ENCODE measurements at regions not wholly inside any gene's neighbourhood (a gene's known extent, or its start where the extent isn't known, plus 50 kb on each side); places are given as distances from the start of the nearest gene placed in this dataset.

GRCh38 chr18:51915176-51915575, 424.8 kb upstream of the DCC start (continued):
- TF ChIP-seq REST (IDR thresholded peaks at IDR 0.05; ENCODE audit: low read depth, low read length), result no peak
- TF ChIP-seq RELA (IDR thresholded peaks at IDR 0.05; ENCODE audit: borderline replicate concordance, partially characterized antibody), result no peak
- TF ChIP-seq HSF1 (IDR thresholded peaks at IDR 0.05; ENCODE audit: low read depth, low read length), result no peak

GRCh38 chr18:51921862-51922261, 418.1 kb upstream of the DCC start:
- POLR2A ChIA-PET, result interaction anchor here (0.7 kb wide), 1 partner anchor 11 kb away, joined by 3 read pairs; no protein-coding TSS in a partner anchor
- FAIRE-seq (no peak), DNase-seq (ENCODE audit: low read depth, low spot score) (no peak), ATAC-seq (no peak)
- BruUV-seq (replicated peaks), result no TSS peak
- CTCF ChIA-PET, result interaction anchor here (0.8 kb wide), 1 partner anchor 15 kb away, joined by 3 read pairs; no protein-coding TSS in a partner anchor
- intact Hi-C loops (cut with micrococcal nuclease; ENCODE audit: unreplicated experiment), result no loop called here
- H3K27ac ChIP-seq (ENCODE audit: control insufficient read depth, insufficient read depth), result no peak overlapping the region
- no peak overlapping the region for H3K9ac ChIP-seq (ENCODE audit: control insufficient read depth, insufficient read depth, low read length)
- no peaks in the 10 kb centered on the region for H3K36me3 ChIP-seq (ENCODE audit: control insufficient read depth in 2 of 2, insufficient read depth in 2 of 2, low read length in 1 of 2)
- no peak overlapping the region for H3K4me2 ChIP-seq (ENCODE audit: control insufficient read depth, insufficient read depth)
- SMC1A ChIA-PET (ENCODE audit: uncharacterized antibody, unreplicated experiment), result interaction anchor here (0.8 to 1.5 kb wide), 3 partner anchors 16 to 24 kb away, joined by 3 to 7 read pairs (median 3); no protein-coding TSS in a partner anchor
- no peaks in the 10 kb centered on the region for H3K4me1 ChIP-seq (ENCODE audit: control insufficient read depth, insufficient read depth, low read length)
- no peaks in the 10 kb centered on the region for H4K20me1 ChIP-seq (ENCODE audit: control insufficient read depth, insufficient read depth)
- H3K9me3 ChIP-seq (replicated peaks; ENCODE audit: control insufficient read depth, insufficient read depth, low read length), result no peaks in the 10 kb centered on the region; the same call in 2 of the 3 replicates
- in situ Hi-C loops (cut with MboI), result no loop called here
- H3K27me3 ChIP-seq (replicated peaks in 1 of 2; ENCODE audit: control insufficient read depth in 2 of 2, insufficient read depth in 2 of 2, low read length in 1 of 2), result no peaks in the 10 kb centered on the region
- RAD21 ChIA-PET (ENCODE audit: unreplicated experiment), result no interaction called here
- no peaks in the 10 kb centered on the region for H3K79me2 ChIP-seq (ENCODE audit: control insufficient read depth, insufficient read depth, low read length)
- no peak overlapping the region for H3K4me3 ChIP-seq
- 2% methylated on average over 3 of the region's 3 CpGs for WGBS (ENCODE audit: insufficient coverage, insufficient replicate concordance, low lambda C conversion rate, missing lambda C conversion rate)
- H2AFZ ChIP-seq (ENCODE audit: control insufficient read depth, low read depth, low read length), result no peak overlapping the region
- TF ChIP-seq ASH2L (IDR thresholded peaks at IDR 0.05; ENCODE audit: borderline replicate concordance, low read depth) (no peak), ZNF24 (IDR thresholded peaks at IDR 0.05) (no peak), CEBPZ (IDR thresholded peaks at IDR 0.05; ENCODE audit: low read depth, low read length) (no peak), NRF1 (conservative IDR thresholded peaks at IDR 0.05; ENCODE audit: low read depth, low read length) (no peak), ZBED1 (IDR thresholded peaks at IDR 0.05; ENCODE audit: borderline replicate concordance) (no peak), HDAC2 (IDR thresholded peaks at IDR 0.05) (no peak), POU2F2 (IDR thresholded peaks at IDR 0.05; ENCODE audit: borderline replicate concordance, low read depth, low read length) (no peak), NBN (IDR thresholded peaks at IDR 0.05) (no peak), SREBF2 (IDR thresholded peaks at IDR 0.05; ENCODE audit: low read length) (no peak), ATF2 (IDR thresholded peaks at IDR 0.05; ENCODE audit: low read length) (no peak), ZNF207 (IDR thresholded peaks at IDR 0.05; ENCODE audit: borderline replicate concordance) (no peak)

All from GM12878 (cell line).